Ovary (tissue), 3 donors: ENCODE measurements at regions not wholly inside any gene's neighbourhood (a gene's known extent, or its start where the extent isn't known, plus 50 kb on each side); places are given as distances from the start of the nearest gene placed in this dataset.

Experiments
- CTCF ChIP-seq, 3 donors: fragments of 450-650 bp in 2 of 3; fragments of 200-600 bp in 1 of 3; IDR thresholded peaks; one replicate each; pipeline versions ENCODE4 v1.5.1 to v1.8.0; 2016 to 2022; ENCODE audit warnings: antibody characterized with exemption in 3 of 3, mild to moderate bottlenecking in 1 of 3
- EP300 ChIP-seq: sonication (generic); formaldehyde crosslinking; IDR thresholded peaks from one replicate; pipeline ENCODE4 v1.6.1; 2017; ENCODE audit warnings: antibody characterized with exemption
- POLR2A ChIP-seq: fragments of 450-650 bp; IDR thresholded peaks from one replicate; pipeline ENCODE4 v1.6.1; 2017; ENCODE audit warnings: antibody characterized with exemption, mild to moderate bottlenecking, moderate library complexity
- donor health status: DM: no; HTN: no; CAD: no.

- TF ChIP-seq CTCF (IDR thresholded peaks at IDR 0.05) (no peak), EP300 (no peak), POLR2A (no peak)
These were observed 1136.7 kb downstream of the TUSC7 start for GRCh38 chr3:117846238-117846637.
